OCI-LY1 (cell line): ENCODE measurements at regions not wholly inside any gene's neighbourhood (a gene's known extent, or its start where the extent isn't known, plus 50 kb on each side); places are given as distances from the start of the nearest gene placed in this dataset.

Source experiments
- EZH2 ChIP-seq: fragments of 200-600 bp; sonication (generic), shearing (Covaris generic); IDR thresholded peaks from 2 replicates; pipeline ENCODE4 v1.8.0; 2017; ENCODE audit warnings: borderline replicate concordance, mixed run types, mild to moderate bottlenecking, antibody characterized with exemption, low read length, moderate library complexity, mixed read lengths
- TF ChIP-seq, protein P1 (sequence below): fragments of 200-600 bp; sonication (generic), shearing (Covaris generic); IDR thresholded peaks from 2 replicates; pipeline ENCODE4 v1.5.1; 2017; ENCODE audit warnings: mild to moderate bottlenecking, antibody characterized with exemption, low read length, moderate library complexity, mixed read lengths

- TF ChIP-seq, protein P1, sequence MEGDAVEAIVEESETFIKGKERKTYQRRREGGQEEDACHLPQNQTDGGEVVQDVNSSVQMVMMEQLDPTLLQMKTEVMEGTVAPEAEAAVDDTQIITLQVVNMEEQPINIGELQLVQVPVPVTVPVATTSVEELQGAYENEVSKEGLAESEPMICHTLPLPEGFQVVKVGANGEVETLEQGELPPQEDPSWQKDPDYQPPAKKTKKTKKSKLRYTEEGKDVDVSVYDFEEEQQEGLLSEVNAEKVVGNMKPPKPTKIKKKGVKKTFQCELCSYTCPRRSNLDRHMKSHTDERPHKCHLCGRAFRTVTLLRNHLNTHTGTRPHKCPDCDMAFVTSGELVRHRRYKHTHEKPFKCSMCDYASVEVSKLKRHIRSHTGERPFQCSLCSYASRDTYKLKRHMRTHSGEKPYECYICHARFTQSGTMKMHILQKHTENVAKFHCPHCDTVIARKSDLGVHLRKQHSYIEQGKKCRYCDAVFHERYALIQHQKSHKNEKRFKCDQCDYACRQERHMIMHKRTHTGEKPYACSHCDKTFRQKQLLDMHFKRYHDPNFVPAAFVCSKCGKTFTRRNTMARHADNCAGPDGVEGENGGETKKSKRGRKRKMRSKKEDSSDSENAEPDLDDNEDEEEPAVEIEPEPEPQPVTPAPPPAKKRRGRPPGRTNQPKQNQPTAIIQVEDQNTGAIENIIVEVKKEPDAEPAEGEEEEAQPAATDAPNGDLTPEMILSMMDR: no peak
- TF ChIP-seq EZH2: no peak
Measured at GRCh38 chr7:68216051-68216450, 1219.4 kb downstream of the TYW1 start.
